IMR-90 (cell line): ENCODE measurements at regions not wholly inside any gene's neighbourhood (a gene's known extent, or its start where the extent isn't known, plus 50 kb on each side); places are given as distances from the start of the nearest gene placed in this dataset.

Experiments
- ATAC-seq: fragments of 200-7000 bp; cut with Tn5 transposase; 2 replicates; pipeline ENCODE4 v1.9.1; 2020; ENCODE audit warnings: low read depth, mild to moderate bottlenecking, moderate library complexity
- BruUV-seq: library from RNA; stranded (reverse); fragments of 400-500 nt; replicated peaks from 2 replicates; lab custom pipeline; 2021; lab: Mats Ljungman, UMichigan
- CTCF ChIA-PET: fragments of 300-600 bp; formaldehyde crosslinking; extraction: SDS; loops from one replicate; lab custom pipeline; 2021; ENCODE audit warnings: antibody characterized with exemption; lab: Yijun Ruan, JAX
- POLR2A ChIA-PET: fragments of 300-600 bp; sonication (Branson Sonifier 250); formaldehyde crosslinking; loops from one replicate; lab custom pipeline; 2022; ENCODE audit warnings: antibody characterized with exemption; ENCODE audit not compliant: unreplicated experiment; lab: Charles Lee
- DNase-seq: peaks from one replicate; pipeline ENCODE4 v3.0.0; 2013
- H2AFZ ChIP-seq: replicated peaks from 2 replicates; pipeline ENCODE3; 2013; ENCODE audit warnings: low read length, mild to moderate bottlenecking; ENCODE audit not compliant: poor library complexity
- H2AK5ac ChIP-seq: 2 replicates; pipeline ENCODE4 v1.6.1; 2013; ENCODE audit warnings: low read depth, low read length, inconsistent platforms
- H2AK9ac ChIP-seq: replicated peaks from 2 replicates; pipeline ENCODE3; 2013; ENCODE audit warnings: mild to moderate bottlenecking, low read depth, low read length, moderate library complexity; ENCODE audit not compliant: poor library complexity
- H2BK120ac ChIP-seq: 2 replicates; pipeline ENCODE4 v1.6.1; 2013; ENCODE audit warnings: low read depth, low read length, inconsistent platforms
- H2BK15ac ChIP-seq: 3 replicates; pipeline ENCODE4 v1.6.1; 2013; ENCODE audit warnings: low read depth, low read length, inconsistent platforms
- H2BK20ac ChIP-seq: 2 replicates; pipeline ENCODE4 v1.6.1; 2013; ENCODE audit warnings: low read depth, mild to moderate bottlenecking, inconsistent platforms, low read length, moderate library complexity
- H2BK5ac ChIP-seq: 2 replicates; pipeline ENCODE4 v1.6.1; 2013; ENCODE audit warnings: mild to moderate bottlenecking, low read depth, low read length, inconsistent platforms; ENCODE audit not compliant: poor library complexity, severe bottlenecking
- H3K14ac ChIP-seq: replicated peaks from 2 replicates; pipeline ENCODE4 v1.6.1; 2013; ENCODE audit warnings: low read depth, low read length, inconsistent platforms
- H3K18ac ChIP-seq: 2 replicates; pipeline ENCODE4 v1.6.1; 2013; ENCODE audit warnings: low read depth, low read length, control low read depth
- H3K23ac ChIP-seq: 2 replicates; pipeline ENCODE4 v1.6.1; 2013; ENCODE audit warnings: low read depth, low read length, inconsistent platforms
- H3K27ac ChIP-seq: 2 replicates; pipeline ENCODE4 v1.5.1; 2013; ENCODE audit warnings: mild to moderate bottlenecking, control low read depth, low read length; ENCODE audit not compliant: insufficient read depth
- H3K27me3 ChIP-seq: 2 replicates; pipeline ENCODE4 v1.6.1; 2013; ENCODE audit warnings: low read length; ENCODE audit not compliant: control insufficient read depth, insufficient read depth
- H3K36me3 ChIP-seq: 2 replicates; pipeline ENCODE4 v1.6.1; 2013; ENCODE audit warnings: low read length, mixed read lengths; ENCODE audit not compliant: control insufficient read depth, insufficient read depth
- H3K4ac ChIP-seq: 2 replicates; pipeline ENCODE4 v1.6.1; 2013; ENCODE audit warnings: low read depth, low read length, inconsistent platforms
- H3K4me1 ChIP-seq: 2 replicates; pipeline ENCODE4 v1.6.1; 2013; ENCODE audit warnings: low read length, mixed read lengths; ENCODE audit not compliant: control insufficient read depth, insufficient read depth
- H3K4me2 ChIP-seq: 2 replicates; pipeline ENCODE4 v1.6.1; 2013; ENCODE audit warnings: low read depth, mild to moderate bottlenecking, control low read depth, low read length, moderate library complexity
- H3K4me3 ChIP-seq: 2 replicates; pipeline ENCODE4 v1.5.1; 2013; ENCODE audit warnings: low read depth, mild to moderate bottlenecking, control low read depth, low read length, moderate library complexity; ENCODE audit not compliant: insufficient read depth
- H3K56ac ChIP-seq: 2 replicates; pipeline ENCODE4 v1.6.1; 2013; ENCODE audit warnings: low read length, inconsistent platforms; ENCODE audit not compliant: insufficient read depth; ENCODE audit errors: extremely low read depth
- H3K79me1 ChIP-seq, 2 experiments: 2 replicates each; pipeline ENCODE4 v1.6.1; 2013; ENCODE audit warnings: low read length in 2 of 2, inconsistent platforms in 1 of 2, low read depth in 1 of 2
- H3K9ac ChIP-seq: 2 replicates; pipeline ENCODE4 v1.6.1; 2013; ENCODE audit warnings: low read depth, low read length, control low read depth
- H3K9me1 ChIP-seq: 2 replicates; pipeline ENCODE4 v1.6.1; 2013; ENCODE audit warnings: low read length, inconsistent platforms; ENCODE audit not compliant: insufficient read depth
- H3K9me3 ChIP-seq: 2 replicates; pipeline ENCODE4 v1.6.1; 2013; ENCODE audit warnings: low read length; ENCODE audit not compliant: control insufficient read depth, insufficient read depth
- H4K20me1 ChIP-seq: 2 replicates; pipeline ENCODE4 v1.6.1; 2013; ENCODE audit warnings: low read length, inconsistent platforms; ENCODE audit not compliant: insufficient read depth
- H4K5ac ChIP-seq: 2 replicates; pipeline ENCODE4 v1.6.1; 2013; ENCODE audit warnings: mild to moderate bottlenecking, low read depth, low read length, control low read depth
- H4K8ac ChIP-seq, 2 experiments: 2 replicates each; pipeline ENCODE4 v1.6.1; 2013; ENCODE audit warnings: low read depth in 2 of 2, low read length in 2 of 2, control low read depth in 1 of 2, inconsistent platforms in 1 of 2
- H4K91ac ChIP-seq: 2 replicates; pipeline ENCODE4 v1.6.1; 2013; ENCODE audit warnings: low read depth, low read length, inconsistent platforms; ENCODE audit not compliant: insufficient read depth
- BHLHE40 ChIP-seq: fragments of 150-350 bp; IDR thresholded peaks from 2 replicates; pipeline ENCODE4 v1.6.1; 2016; ENCODE audit warnings: mild to moderate bottlenecking, low read depth, low read length
- CEBPB ChIP-seq: IDR thresholded peaks from 2 replicates; pipeline ENCODE4 v1.6.1; 2012; ENCODE audit warnings: low read depth, low read length, improper control_type of control experiment
- CHD1 ChIP-seq: IDR thresholded peaks from 2 replicates; pipeline ENCODE4 v1.6.1; 2012; ENCODE audit warnings: low read depth, low read length, improper control_type of control experiment
- FOS ChIP-seq: fragments of 150-350 bp; IDR thresholded peaks from 2 replicates; pipeline ENCODE4 v1.6.1; 2016; ENCODE audit warnings: low read depth, low read length
- MAFK ChIP-seq: IDR thresholded peaks from 2 replicates; pipeline ENCODE4 v1.6.1; 2012; ENCODE audit warnings: low read depth, low read length, improper control_type of control experiment
- MAZ ChIP-seq: IDR thresholded peaks from 2 replicates; pipeline ENCODE4 v1.6.1; 2012; ENCODE audit warnings: low read depth, mild to moderate bottlenecking, low read length, improper control_type of control experiment, moderate library complexity, borderline replicate concordance
- MXI1 ChIP-seq: IDR thresholded peaks from 2 replicates; pipeline ENCODE4 v1.6.1; 2012; ENCODE audit warnings: low read depth, mild to moderate bottlenecking, low read length, moderate library complexity, borderline replicate concordance
- NFE2L2 ChIP-seq: fragments of 150-350 bp; IDR thresholded peaks from 2 replicates; pipeline ENCODE4 v1.6.1; 2016; ENCODE audit warnings: low read depth, mild to moderate bottlenecking, low read length
- POLR2A ChIP-seq: IDR thresholded peaks from 2 replicates; pipeline ENCODE4 v1.6.1; 2012; ENCODE audit warnings: mild to moderate bottlenecking, low read depth, low read length
- RAD21 ChIP-seq: IDR thresholded peaks from 2 replicates; pipeline ENCODE4 v1.6.1; 2012; ENCODE audit warnings: low read length, improper control_type of control experiment
- RCOR1 ChIP-seq: IDR thresholded peaks from 2 replicates; pipeline ENCODE4 v1.6.1; 2012; ENCODE audit warnings: mild to moderate bottlenecking, low read length, improper control_type of control experiment; ENCODE audit not compliant: insufficient replicate concordance
- RFX5 ChIP-seq: IDR thresholded peaks from 2 replicates; pipeline ENCODE4 v1.8.0; 2012; ENCODE audit warnings: low read depth, mild to moderate bottlenecking, low read length, moderate library complexity
- SMC3 ChIP-seq: fragments of 150-350 bp; IDR thresholded peaks from 2 replicates; pipeline ENCODE4 v1.6.1; 2016; ENCODE audit warnings: low read depth, mild to moderate bottlenecking, antibody characterized with exemption, low read length, moderate library complexity
- WGBS, 2 experiments: methylation state at CpG; one replicate each; pipeline versions ENCODE4 v1.1.5 to v1.1.7; 2013; ENCODE audit warnings: missing lambda C conversion rate in 2 of 2; ENCODE audit not compliant: insufficient read length in 1 of 2; ENCODE audit errors: extremely low coverage in 2 of 2; 5-methylcytosine and 5-hydroxymethylcytosine counted together
- dilution Hi-C: fragments of 300-500 bp; cut with HindIII; formaldehyde crosslinking; loops from one replicate; pipeline ENCODE4 v1.14.3; 2018; ENCODE audit warnings: low sequenced_read_pairs; ENCODE audit not compliant: unreplicated experiment
- in situ Hi-C: fragments of 300-500 bp; cut with MboI; formaldehyde crosslinking; loops from 3 replicates; pipeline ENCODE4 v1.14.3; 2019; ENCODE audit warnings: low sequenced_read_pairs, inconsistent platforms, mixed read lengths
- intact Hi-C: fragments of 100-400 bp; cut with micrococcal nuclease; formaldehyde crosslinking; loops from 2 replicates; pipeline ENCODE4 v1.10.0; 2022
- TF ChIP-seq, protein P1 (sequence below): fragments of 150-350 bp; IDR thresholded peaks from 2 replicates; pipeline ENCODE4 v1.6.1; 2017; ENCODE audit warnings: mild to moderate bottlenecking, antibody characterized with exemption, low read length, low read depth
- TF ChIP-seq, protein P2 (sequence below): conservative IDR thresholded peaks from 2 replicates; pipeline ENCODE4 v1.5.1; 2012; ENCODE audit warnings: mild to moderate bottlenecking, low read depth, low read length, improper control_type of control experiment
- TF ChIP-seq, protein P3 (sequence below): fragments of 150-350 bp; IDR thresholded peaks from 2 replicates; pipeline ENCODE4 v1.6.1; 2016; ENCODE audit warnings: low read depth, mild to moderate bottlenecking, low read length, moderate library complexity, borderline replicate concordance

DNA sequence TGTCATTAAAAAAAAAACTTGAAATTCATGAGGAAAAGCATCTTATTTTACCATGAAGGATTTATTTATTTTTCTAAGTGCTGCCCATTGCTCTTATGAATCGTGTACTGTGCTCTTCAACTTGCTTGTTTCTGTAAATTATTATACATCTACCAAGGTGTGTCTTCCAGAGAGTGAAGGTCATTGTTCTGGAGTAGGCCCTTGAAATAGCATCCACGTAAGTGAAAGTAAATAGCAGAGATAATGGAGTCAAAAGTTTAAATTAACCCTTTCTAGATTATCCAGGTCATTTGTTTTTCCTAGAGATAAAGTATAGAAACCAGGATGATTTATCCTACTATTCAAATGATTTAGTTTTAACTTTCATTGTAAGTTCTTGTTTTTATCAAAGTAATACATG, 473.1 kb downstream of the DIRAS2 start:
- H2BK5ac ChIP-seq = no peak overlapping the region
- no peak overlapping the region for H2BK15ac ChIP-seq
- no peak for TF ChIP-seq RFX5
- TF ChIP-seq, protein P1, sequence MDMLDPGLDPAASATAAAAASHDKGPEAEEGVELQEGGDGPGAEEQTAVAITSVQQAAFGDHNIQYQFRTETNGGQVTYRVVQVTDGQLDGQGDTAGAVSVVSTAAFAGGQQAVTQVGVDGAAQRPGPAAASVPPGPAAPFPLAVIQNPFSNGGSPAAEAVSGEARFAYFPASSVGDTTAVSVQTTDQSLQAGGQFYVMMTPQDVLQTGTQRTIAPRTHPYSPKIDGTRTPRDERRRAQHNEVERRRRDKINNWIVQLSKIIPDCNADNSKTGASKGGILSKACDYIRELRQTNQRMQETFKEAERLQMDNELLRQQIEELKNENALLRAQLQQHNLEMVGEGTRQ = no peak
- TF ChIP-seq MXI1 = no peak
- TF ChIP-seq RAD21 = no peak
- no peak for TF ChIP-seq MAFK
- TF ChIP-seq RCOR1 = no peak
- no peak for TF ChIP-seq BHLHE40
- no peak for TF ChIP-seq FOS
- TF ChIP-seq, protein P2, sequence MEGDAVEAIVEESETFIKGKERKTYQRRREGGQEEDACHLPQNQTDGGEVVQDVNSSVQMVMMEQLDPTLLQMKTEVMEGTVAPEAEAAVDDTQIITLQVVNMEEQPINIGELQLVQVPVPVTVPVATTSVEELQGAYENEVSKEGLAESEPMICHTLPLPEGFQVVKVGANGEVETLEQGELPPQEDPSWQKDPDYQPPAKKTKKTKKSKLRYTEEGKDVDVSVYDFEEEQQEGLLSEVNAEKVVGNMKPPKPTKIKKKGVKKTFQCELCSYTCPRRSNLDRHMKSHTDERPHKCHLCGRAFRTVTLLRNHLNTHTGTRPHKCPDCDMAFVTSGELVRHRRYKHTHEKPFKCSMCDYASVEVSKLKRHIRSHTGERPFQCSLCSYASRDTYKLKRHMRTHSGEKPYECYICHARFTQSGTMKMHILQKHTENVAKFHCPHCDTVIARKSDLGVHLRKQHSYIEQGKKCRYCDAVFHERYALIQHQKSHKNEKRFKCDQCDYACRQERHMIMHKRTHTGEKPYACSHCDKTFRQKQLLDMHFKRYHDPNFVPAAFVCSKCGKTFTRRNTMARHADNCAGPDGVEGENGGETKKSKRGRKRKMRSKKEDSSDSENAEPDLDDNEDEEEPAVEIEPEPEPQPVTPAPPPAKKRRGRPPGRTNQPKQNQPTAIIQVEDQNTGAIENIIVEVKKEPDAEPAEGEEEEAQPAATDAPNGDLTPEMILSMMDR = no peak
- TF ChIP-seq, protein P3, sequence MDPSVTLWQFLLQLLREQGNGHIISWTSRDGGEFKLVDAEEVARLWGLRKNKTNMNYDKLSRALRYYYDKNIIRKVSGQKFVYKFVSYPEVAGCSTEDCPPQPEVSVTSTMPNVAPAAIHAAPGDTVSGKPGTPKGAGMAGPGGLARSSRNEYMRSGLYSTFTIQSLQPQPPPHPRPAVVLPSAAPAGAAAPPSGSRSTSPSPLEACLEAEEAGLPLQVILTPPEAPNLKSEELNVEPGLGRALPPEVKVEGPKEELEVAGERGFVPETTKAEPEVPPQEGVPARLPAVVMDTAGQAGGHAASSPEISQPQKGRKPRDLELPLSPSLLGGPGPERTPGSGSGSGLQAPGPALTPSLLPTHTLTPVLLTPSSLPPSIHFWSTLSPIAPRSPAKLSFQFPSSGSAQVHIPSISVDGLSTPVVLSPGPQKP = no peak
- no peak for TF ChIP-seq NFE2L2
- TF ChIP-seq SMC3 = no peak
- no peak for TF ChIP-seq CEBPB
- TF ChIP-seq CHD1 = no peak
- no peak for TF ChIP-seq POLR2A
- no peak for TF ChIP-seq MAZ
- no peaks in the 10 kb centered on the region for H3K27me3 ChIP-seq
- H3K36me3 ChIP-seq = no peaks in the 10 kb centered on the region
- no peak for ATAC-seq
- H3K4ac ChIP-seq = no peak overlapping the region
- no peaks in the 10 kb centered on the region for H3K9me3 ChIP-seq
- no peak overlapping the region for H2BK120ac ChIP-seq
- H3K4me2 ChIP-seq = no peak overlapping the region
- ChIA-PET POLR2A (no interaction called here), CTCF (no interaction called here)
- no TSS peak for BruUV-seq
- H3K9me1 ChIP-seq = no peaks in the 10 kb centered on the region
- no peak for DNase-seq
- no peak overlapping the region for H3K4me3 ChIP-seq
- no CpG with 5 or more reads among the region's 2 CpGs for WGBS, 2 experiments
- H3K56ac ChIP-seq = no peak overlapping the region
- H3K18ac ChIP-seq = no peak overlapping the region
- H3K79me1 ChIP-seq = no peaks in the 10 kb centered on the region
- H3K4me1 ChIP-seq = no peaks in the 10 kb centered on the region
- in situ Hi-C loops (no loop called here), intact Hi-C loops (loop anchor here (10.0 kb wide), 1 partner anchor 1245 kb away; no protein-coding TSS in a partner anchor), dilution Hi-C loops (no loop called here)
- H2AFZ ChIP-seq = no peak overlapping the region
- no peak overlapping the region for H4K8ac ChIP-seq
- H3K14ac ChIP-seq = no peak overlapping the region
- H2AK5ac ChIP-seq = no peak overlapping the region
- H4K20me1 ChIP-seq = no peaks in the 10 kb centered on the region
- no peak overlapping the region for H3K9ac ChIP-seq
- no peak overlapping the region for H2AK9ac ChIP-seq
- no peak overlapping the region for H3K23ac ChIP-seq
- no peak overlapping the region for H2BK20ac ChIP-seq
- H3K27ac ChIP-seq = no peak overlapping the region
- no peak overlapping the region for H4K91ac ChIP-seq
- no peak overlapping the region for H4K5ac ChIP-seq
